Stimulated activated CD4-positive, alpha-beta T cell treated with anti-CD3 and anti-CD28 coated beads, Interleukin-2, amount 100 ng/mL, for 24 hours (primary cell): ENCODE measurements at regions not wholly inside any gene's neighbourhood (a gene's known extent, or its start where the extent isn't known, plus 50 kb on each side); places are given as distances from the start of the nearest gene placed in this dataset.

Experiments
- DNase-seq, 2 donors: peaks; one replicate each; pipeline ENCODE4 v3.0.0-alpha.2; 2020

DNA sequence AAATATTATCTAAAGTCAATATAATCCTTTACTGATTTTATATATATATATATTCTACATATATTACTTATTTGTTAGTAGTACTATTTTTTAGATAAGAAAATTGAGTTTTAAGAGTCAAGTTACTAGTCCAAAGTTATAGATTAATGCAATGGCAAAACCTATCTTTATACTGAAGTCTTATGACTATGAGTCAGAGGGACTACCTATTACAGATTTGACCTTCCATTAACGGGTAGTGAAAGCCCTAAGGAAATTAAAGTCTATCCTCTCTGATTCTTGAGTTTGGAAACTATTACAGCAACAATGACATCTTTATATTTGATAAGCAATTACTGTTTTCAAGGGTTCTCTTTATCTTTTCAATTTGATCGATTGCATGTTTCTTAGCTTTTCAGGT, 315.8 kb downstream of the CASP12 start:
- DNase-seq: no peak

DNA sequence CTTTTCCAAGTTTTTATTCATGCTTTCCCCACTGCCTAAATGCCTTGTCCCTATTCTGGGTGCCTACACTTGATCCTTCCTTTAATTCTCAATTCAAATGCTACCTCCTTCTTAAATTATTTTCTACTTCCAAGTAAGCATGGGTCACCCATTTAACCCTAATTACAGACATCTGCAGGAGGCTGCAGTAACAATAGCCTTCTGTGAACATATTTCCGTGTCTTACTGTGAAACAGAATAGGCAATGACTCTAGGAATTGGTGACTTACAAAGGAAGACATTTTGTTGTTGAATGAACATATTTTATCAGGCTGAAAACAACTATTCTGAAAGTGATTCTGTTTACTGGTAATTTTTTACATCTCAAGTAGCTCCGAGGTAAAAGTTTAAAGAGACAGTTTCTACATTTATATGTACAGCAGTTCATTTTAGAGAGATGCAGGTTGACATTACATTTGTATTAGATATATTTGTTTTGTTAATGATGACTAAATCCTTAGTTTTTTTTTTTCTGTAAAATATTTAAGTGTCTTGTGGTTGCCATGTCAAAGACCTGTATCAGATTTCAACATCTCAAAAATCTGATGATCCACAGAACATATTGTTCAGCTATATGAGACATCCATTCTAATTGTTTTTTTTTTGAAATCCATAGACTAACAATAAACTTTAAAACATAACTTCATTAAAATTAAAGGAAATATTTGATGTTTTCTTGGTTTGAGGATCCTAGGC, 316.8 kb downstream of the CASP12 start:
- no peak for DNase-seq

DNA sequence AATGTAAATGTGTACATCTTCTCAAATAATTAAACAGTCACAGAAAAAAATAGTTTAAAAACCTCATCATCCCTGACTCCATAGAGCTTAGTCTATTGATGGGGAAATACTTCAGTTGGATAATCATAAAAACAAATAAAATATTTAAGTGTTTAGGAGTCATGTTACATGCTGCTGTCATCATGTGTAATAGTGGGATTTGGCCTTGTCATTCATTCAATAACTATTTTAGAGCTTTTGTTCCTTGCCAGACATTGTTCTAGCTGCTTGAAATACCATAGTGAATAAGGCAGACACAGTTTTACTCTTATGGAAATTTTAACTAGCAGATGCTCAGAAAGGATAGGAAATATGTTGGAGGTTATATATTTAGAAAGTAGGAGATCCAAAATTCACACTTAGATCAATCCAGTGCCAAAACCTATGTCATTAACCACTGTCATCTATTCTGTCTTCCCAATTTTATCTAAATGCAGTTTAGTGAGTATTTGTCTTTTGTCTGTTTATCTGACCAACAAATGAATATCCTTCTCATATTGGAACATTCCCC, 324.7 kb downstream of the CASP12 start:
- no peak for DNase-seq

DNA sequence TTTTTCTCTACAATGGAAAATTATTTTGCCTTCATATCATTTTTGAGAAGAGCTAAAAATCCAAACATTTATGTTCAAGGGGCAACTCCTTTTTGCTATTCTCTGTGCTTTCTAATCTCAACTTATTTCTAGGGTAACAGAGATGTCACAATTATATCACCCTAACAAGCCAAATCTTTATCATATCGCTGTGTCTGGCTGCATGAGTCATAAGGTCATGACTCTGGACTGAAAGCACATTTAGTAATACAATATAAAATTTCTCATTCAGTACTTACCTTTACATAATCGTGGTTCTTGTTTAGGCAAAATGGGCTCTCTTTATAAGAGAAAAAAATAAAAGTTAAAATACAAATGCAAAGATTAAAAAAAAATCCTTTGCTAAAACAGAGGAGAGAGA, 326.0 kb downstream of the CASP12 start:
- DNase-seq: no peak

DNA sequence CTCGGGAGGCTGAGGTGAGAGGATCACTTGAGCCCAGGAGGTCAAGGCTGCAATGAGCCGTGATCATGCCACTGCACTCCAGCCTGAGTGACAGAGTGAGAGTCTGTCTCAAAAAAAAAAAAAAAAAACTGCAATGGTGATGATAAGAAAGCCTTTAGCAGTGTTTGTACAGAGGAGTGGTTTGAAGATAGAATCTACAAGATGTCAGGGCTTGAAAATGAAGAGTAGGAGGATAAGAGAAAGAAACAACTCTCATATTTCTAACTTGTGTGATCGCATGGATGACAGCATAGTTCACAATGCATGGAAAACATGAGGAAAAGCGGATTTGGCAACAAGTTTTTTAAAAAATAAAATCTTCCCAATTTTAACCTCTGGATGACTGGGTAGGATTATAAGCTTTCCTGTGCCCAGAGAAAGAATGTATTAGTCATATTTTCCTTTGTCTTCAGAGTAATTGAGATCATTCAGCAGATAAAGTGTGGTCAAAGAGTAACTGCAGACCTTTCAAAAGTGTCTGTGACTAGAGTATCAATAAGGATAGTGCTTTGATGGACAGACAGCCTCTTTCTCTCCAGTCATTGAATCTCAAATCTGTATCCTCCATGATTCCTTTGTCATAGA, 328.1 kb downstream of the CASP12 start:
- no peak for DNase-seq

DNA sequence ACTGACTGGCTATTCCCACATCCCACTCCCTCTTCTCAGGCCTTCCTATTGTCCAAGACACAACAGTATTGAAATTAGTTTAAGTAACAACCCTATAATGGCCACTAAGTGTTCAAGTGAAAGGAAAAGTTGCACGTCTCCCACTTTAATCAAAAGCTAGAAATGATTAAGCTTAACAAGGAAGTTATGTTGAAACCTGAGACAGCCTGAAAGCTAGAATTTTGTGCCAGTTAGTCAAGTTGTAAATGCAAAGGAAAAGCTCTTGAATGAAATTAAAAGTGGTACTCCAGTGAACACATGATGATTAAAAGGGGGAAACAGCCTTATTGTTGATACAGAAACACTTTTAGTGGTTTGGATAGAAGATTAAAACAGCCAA, 332.7 kb downstream of the CASP12 start:
- DNase-seq: no peak

DNA sequence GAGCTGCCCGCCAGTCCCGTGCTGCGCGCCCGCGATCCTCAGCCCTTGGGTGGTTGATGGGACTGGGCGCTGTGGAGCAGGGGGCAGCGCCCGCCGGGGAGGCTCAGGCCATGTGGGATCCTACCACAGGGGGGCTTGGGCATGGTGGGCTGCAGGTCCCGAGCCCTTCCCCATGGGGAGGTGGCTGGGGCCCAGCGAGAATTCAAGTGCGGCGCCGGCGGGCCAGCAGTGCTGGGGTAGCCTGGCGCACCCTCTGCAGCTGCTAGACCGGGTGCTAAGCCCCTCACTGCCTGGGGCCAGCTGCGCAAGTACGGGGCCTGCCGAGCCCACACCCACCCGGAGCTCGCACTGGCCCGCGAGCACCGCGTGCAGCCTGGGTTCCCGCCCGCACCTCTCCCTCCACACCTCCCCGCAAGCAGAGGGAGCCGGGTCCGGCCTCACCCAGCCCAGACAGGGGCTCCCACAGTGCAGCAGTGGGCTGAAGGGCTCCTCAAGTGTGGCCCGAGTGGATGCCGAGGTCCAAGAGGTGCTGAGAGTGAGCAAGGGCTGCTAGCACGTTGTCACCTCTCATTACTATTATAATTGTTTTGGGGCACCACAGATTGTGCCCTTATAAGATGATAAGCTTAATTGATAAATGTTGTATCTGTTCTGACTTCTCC, 333.2 kb downstream of the CASP12 start:
- DNase-seq: no peak

DNA sequence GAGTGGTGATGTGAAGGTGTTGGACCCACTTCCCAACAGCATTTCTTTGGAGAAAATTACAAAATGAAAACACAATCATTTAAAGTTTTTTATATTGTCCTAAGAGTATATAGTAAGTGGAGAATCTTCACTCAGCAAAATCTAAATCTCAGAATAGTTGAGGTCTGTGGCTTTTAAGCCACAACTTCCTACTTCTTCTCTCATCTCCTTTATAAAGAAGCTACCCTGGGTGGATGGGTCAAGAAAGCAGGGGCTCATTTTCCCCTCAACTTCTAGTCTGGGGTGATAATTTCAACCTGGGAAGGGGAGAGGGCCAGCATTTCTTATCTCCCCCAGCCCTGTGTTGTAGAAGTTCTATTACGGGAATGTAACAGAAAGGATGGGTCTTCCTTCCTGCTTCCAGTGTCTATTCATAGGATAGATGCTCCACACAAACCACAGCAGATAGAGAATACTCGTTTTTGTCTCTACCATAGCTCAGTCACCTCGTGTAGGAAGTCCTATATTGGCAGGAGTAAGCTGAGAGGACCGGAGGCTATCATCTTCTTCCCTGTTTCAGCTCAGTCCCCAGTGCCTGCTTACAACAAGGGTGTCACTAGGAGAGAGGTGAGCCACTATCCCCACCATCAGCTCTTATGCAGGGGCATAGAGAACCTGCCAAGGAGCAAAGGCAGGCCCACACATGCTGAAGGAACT, 341.5 kb downstream of the CASP12 start:
- no peak for DNase-seq

DNA sequence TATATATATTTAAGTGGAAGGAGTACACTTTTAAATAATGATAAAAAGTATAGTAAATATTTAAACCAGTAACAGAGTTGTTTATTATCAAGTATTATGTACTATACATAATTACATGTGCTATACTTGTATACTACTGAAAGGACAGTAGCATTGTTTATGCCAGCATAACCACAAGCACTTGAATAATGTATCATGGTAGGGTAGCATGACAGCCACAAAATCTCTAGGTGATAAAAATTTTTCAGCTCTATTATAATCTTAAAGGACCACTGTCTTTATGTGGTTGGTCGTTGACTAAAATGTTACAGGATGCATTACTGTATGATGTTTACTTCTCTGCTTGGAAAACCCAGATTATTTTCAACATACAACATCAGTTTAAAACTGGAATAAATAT, 349.2 kb downstream of the CASP12 start:
- no peak for DNase-seq

DNA sequence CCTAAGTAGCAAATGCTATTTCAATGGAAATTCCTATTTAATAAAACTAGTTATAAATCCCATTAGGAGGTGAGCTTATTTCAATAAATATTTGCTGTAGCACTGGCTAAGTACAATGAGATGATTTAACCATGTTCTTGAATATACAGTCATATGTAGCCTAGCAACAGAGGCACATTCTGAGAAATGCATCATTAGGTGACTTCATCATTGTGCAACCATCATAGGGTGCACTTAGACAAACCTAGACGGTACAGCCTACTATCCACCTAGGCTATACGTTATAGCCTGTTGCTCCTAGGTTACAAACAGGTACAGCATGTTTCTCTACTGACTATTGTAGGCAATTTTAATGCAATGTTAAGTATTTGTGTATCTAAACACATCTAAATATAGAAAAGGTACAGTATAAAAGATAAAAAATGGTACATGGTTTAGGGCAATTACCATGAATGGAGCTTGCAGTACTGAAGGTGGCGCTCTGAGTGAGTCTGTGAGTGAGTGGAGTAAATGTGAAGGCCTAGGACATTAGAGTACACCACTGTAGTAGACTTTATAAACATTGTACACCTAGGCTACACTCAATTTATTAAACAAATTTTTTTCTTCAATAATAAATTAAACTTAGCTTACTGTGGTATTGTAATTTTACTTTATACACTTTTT, 350.1 kb downstream of the CASP12 start:
- no peak for DNase-seq

DNA sequence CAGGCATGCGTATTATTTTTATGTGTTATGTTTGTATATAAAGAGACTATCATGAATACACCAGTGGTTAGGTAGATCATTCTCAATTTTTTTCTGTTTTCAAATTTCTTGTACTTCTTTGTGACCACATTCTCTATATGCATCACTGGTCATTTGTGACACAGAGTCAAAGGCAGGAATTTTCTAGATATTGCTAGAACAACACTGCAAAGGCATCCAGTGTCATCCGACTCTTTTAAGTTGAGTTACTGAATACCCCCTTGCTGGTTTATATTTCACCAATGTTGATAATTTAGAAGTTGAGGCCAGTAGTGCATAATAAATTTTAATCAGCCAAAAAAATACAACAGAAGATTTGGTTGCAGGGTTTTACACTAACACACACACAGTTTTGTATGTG, 351.8 kb downstream of the CASP12 start:
- no peak for DNase-seq

DNA sequence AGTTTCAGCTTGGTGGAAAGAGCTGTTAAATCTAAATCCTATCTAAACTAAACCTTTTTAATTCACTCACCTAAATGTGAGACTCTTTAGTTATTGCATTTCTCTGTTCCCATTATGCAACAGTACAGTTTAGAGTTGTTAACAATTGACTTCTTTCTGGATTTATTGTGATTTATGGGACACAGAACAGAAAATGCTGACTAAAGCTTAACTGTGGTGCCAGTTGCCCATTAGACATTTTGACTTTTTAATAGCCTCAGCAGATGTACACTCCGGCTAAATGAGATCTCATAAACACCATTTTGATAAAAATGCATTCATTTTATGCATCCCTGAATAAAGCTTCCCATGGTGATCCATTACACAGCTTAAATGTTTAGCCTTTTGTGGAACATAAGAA, 356.6 kb downstream of the CASP12 start:
- no peak for DNase-seq

DNA sequence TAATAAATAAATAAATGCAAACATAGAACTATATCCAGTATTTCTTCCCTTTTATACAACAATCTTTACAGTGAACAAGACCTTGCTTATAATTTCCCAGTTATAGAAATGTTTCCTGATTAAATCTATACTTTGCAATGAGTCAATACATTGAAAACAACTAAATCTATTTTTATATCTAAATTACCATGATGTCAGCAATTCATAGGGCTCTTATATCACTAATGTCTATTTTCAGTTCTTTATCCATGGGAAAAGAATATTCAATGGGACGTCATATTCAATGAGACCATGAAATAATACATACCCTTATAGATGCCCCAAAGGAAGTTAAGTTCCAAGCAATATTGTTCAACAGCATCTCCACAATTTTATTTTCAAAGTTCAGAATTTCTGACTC, 359.9 kb downstream of the CASP12 start:
- DNase-seq: no peak

DNA sequence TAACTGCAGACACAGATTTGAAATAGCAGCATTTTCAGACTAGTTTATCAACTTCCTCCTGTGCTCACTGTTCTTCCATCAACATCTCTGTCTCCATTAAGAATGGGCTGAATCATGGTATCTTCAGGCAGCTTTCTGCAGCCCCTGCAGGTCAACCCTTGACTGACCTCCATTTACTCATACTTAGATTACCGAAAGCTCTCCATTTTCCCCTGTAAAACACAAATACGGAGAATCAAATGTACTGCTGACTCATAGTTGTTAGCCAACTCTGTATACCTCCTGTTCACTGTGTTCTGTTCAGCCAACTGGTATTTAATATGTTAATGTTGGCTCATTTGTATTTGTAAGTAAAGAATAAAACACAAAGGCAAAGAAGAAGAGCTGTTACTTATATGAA, 364.0 kb downstream of the CASP12 start:
- DNase-seq: no peak

DNA sequence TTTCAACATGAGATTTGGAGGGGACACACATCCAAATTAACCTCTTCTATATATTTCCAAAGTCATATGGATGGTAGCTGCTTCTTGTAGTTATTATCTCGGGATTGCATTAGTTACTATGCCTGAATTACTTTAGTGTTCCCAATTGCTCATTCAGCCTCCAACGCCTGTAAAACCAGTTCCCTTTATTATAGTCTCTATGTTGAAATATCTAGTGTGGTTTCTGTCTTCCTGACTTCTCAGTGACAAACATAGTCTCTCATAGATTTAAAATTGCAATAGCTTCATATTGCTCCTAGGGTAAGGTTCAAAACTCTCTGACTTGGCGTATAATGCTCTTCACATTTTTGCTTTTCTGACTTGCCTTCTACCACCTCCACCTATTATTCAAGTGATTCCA, 366.4 kb downstream of the CASP12 start:
- no peak for DNase-seq

DNA sequence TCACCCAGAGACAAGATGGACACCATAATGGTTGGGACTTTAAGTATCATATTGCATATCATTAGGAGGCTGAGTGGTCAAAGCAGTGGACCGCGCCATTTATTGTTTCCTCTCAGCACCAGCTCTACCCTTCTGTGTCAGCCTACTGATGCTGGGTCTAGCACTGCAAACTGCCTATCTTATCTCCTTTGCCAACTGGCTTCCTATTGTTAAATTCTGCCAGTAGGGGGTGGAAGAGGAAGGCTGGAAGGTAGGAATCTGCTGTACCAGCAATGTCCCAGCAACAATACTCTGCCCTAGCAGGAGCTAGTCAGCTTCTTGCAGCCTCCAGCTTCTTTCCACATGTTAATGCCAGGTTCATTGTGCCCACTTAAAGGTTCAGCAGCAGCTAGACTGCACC, 367.1 kb upstream of the PDGFD start:
- no peak for DNase-seq

DNA sequence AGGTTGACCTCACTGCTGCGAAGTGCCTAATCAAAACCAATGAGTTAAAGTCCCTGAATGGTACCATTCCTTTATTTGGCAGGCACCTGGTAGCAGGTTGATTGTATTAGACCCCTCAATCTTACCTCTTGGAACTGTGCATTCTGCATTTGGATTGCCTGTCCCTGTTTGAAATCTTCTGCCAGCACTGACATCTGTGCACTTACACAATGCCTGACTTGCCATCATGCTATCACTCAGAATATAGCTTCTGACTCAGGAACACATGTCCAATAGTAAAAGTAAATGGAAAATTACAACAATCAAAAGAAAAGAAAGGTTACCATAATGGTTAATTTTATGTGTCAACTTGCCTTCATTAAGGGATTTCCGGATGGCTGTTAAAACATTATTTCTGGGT, 366.0 kb upstream of the PDGFD start:
- DNase-seq: no peak

DNA sequence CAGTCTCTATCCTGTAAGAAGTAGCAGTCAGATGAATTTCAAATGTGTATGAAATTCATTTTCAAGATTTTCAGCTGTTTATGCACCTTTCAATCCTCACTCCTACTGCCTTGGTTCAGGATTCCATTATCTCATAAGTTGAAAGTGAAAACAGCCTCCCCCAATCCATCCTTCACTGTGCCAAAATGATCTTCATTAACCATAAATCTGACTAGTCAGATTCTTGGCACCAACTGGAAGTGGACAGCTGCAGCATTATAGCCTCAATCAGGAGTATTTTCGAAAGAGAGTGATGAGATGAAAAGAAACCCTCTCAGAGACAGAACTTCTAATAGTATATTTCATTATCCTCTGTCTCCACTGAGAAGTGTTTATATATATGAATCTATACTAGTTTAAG, 365.3 kb upstream of the PDGFD start:
- no peak for DNase-seq

DNA sequence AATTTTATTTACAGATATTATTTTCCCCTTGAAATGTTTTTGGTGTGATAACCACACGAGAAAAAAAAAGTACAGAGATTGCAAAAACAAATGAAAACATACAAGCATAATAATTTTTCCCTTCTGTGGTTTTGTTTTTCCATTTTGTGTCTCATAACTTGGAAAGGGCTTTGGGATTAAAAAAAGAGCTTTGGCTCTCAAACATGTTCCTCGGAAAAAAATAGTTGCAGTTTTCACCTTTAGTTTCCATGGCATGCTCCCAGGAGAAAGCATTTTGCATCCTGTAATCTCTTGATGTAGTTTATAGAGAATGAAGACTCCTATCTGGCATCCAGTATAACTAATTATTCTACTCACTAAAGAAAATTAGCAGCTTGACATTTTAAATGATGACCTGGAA, 362.1 kb upstream of the PDGFD start:
- DNase-seq: no peak

DNA sequence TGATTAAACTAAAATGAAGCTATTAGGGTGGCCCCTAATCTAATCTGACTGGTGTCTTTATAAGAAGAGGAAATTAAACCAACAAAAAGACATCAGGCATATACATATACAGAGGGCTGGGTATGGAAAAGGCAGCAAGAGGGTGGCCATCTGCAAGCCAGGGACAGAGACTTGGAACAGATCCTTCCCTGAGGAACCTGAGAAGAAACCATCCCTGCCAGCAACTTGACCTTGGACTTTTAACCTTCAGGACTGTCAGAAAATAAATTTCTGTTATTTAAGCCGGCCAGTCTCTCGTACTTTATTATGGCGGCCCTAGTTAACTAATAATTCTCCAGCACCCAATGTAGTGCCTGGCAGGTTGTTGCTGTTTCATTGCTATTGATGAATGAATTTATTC, 361.5 kb upstream of the PDGFD start:
- no peak for DNase-seq

DNA sequence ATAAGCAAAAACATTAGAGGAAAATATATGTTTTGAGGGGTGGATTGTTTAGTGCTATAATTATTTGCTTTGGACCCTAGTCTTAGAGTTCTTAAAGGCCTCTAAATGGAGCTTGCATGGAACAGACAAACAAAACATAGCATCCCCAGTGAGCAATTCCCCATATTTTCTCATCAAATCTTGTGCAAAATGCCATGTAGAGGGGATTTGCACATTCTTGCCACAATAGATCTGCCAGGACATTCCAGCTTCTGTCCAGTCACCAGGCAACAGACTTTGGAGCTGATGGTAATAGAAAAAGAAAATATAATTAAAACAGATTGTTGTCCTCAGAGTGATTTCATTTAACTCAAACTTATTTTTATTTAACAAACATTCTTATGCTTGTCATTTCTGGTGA, 360.3 kb upstream of the PDGFD start:
- no peak for DNase-seq

DNA sequence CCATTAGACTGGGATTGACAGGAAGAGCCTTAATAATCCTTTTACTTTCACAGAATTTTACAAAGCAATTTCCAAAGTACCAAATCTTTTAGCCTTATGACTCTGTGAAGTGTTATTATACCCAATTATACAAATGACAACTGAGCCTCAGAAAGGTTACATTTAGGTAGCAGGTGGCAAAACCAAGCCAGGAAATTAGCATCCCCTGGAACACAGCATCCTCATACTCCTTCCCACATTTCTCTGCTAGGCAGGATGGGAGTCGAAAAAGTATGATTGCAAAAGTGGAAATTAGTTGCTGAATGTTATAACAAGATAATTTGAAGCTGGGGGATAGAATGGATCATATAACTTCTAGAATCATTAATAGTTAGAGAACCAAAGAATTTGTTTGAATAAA, 359.7 kb upstream of the PDGFD start:
- DNase-seq: no peak

DNA sequence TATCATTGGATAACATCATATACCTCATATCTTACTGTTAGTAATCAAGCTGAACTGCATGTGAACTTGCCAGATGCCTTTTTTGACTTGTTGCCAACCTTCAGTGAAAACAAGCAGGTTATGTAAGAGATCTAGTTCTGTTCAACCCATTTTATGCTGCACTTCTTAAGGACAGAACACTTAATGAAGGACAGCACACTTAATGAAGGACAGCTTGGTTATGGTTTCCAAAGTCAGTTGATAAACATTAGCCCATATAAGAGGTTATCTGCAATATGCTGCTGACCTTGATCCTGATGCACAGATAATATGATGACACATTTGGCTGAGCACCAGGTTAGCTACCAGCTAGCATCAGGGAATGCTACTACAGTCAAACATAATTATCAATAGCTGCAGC, 358.7 kb upstream of the PDGFD start:
- no peak for DNase-seq
